SK-N-MC (cell line): ENCODE measurements at regions not wholly inside any gene's neighbourhood (a gene's known extent, or its start where the extent isn't known, plus 50 kb on each side); places are given as distances from the start of the nearest gene placed in this dataset.

ENCODE experiments used
- EZH2 ChIP-seq: fragments of 200-600 bp; sonication (generic); IDR thresholded peaks from one replicate; pipeline ENCODE4 v1.6.1; 2017; ENCODE audit warnings: antibody characterized with exemption
- POLR2AphosphoS5 ChIP-seq: IDR thresholded peaks from 2 replicates; pipeline ENCODE4 v1.6.1; 2012; ENCODE audit warnings: mild to moderate bottlenecking, low read depth, low read length, borderline replicate concordance

DNA sequence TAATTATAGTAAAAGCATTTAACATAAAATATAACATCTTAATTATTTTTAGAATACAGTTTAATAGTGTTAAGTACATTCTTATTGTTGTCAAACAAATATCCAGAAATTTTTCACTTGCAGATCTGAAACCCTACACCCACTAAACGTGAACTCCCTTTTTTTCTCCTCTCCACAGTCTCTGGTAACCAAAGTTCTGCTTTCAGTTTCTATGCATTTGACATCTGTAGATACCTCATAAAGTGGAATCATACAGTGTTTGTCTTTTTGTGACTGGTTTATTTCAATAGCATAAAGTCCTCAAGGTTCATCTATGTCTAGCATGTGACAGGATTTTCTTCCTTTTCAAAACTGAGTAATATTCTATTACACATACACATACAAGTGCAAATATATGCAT is 286.3 kb downstream of the BTBD3 start:
- TF ChIP-seq POLR2AphosphoS5, result no peak
- TF ChIP-seq EZH2, result no peak
